Brain pericyte (primary cell): ENCODE measurements at regions not wholly inside any gene's neighbourhood (a gene's known extent, or its start where the extent isn't known, plus 50 kb on each side); places are given as distances from the start of the nearest gene placed in this dataset.
"Not testable (repeated sequence)": the region's sequence is repeated elsewhere in the genome, so short reads cannot be mapped to it uniquely, and the experiment has no call there.

Source experiments
- DNase-seq: peaks from one replicate; pipeline ENCODE4 v3.0.0-alpha.2; 2012; ENCODE audit warnings: low read depth, low spot score

- DNase-seq: no peak
These were observed 698.3 kb downstream of the LRRIQ3 start for GRCh38 chr1:73499671-73500070.

- no peak for DNase-seq
These were observed 706.4 kb downstream of the LRRIQ3 start for GRCh38 chr1:73491621-73492020.

GRCh38 chr1:73475316-73475870 lies 722.6 kb downstream of the LRRIQ3 start:
- DNase-seq: no peak

- DNase-seq: no peak
These were observed 725.2 kb downstream of the LRRIQ3 start for GRCh38 chr1:73472810-73473209.

DNA sequence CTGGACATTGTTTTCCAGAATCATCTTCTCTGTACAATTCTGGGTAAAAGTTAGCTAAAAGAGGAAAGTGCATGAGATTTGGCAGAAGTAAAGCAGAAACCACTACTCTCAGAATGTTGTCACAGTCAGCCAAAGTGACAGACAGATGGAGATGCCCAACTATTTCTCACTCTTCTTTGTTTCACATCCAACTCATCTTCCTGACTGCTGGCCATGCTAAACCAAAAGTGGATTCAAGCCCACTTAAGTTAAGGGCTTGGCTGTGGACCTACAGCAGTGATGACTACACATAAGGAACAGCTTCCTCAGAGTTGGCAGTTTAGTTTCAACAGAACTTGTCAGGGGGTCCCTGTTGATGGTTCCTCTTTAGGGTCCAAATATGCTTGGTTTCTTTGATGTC lies 730.2 kb downstream of the LRRIQ3 start:
- DNase-seq: no peak

DNA sequence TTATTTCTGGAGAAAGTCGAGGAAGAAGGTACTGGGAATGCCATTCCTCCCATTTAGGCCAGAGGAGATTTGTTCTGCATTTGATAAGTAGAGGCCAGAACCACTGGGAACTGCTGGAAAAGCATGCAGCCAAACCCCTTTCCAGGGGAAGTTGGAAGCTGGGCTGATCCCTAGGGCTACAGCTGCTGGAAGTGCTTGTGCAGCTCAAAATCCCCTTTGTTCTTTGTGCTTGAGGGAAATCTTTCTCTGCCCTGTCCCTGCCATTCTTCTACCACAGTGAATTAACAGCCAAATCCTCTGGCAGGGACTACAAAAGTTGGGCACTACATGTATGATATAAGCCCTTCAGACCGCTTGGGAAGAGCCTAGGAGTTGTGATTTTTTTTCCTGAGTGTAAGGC lies 734.1 kb downstream of the LRRIQ3 start:
- no peak for DNase-seq

DNA sequence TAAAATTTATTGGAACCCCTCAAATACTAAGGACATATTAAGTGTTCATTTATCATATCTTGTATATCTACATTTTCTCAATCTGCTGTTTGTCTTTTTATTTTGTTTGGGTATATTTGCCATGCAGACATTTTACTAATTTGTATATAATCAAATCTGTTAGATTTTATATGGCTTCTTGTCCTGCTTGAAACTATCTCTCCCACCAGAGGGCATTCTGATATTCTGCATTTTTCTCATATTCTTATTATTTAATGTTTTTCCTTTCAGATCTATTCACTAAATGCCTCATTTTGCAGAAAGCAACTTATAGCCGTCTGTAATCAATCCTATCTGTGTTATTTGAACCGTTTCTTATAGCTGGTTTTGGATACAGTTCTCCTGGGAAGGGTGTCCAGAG lies 745.5 kb downstream of the LRRIQ3 start:
- DNase-seq: no peak

DNA sequence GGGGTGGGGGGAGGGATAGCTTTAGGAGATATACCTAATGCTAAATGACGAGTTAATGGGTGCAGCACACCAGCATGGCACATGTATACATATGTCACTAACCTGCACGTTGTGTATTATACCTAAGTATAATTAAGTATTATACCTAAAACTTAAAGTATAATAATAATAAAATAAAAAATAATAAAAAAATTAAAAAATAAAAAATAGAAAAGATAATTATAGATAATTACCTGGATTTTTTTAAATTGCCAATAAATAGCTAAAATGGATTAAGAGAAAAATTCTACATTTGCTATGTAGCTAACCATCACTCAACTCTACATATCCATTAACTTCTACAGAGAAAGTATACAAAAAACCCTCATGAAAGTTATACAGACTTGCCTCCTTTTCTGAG lies 747.3 kb downstream of the LRRIQ3 start:
- not testable (repeated sequence) for DNase-seq

- DNase-seq: no peak
These were observed 786.5 kb downstream of the LRRIQ3 start for GRCh38 chr1:73411479-73411878.

GRCh38 chr1:73401666-73402065 lies 796.3 kb downstream of the LRRIQ3 start:
- DNase-seq: no peak

GRCh38 chr1:73382966-73383365 lies 815.0 kb downstream of the LRRIQ3 start:
- DNase-seq: no peak

DNA sequence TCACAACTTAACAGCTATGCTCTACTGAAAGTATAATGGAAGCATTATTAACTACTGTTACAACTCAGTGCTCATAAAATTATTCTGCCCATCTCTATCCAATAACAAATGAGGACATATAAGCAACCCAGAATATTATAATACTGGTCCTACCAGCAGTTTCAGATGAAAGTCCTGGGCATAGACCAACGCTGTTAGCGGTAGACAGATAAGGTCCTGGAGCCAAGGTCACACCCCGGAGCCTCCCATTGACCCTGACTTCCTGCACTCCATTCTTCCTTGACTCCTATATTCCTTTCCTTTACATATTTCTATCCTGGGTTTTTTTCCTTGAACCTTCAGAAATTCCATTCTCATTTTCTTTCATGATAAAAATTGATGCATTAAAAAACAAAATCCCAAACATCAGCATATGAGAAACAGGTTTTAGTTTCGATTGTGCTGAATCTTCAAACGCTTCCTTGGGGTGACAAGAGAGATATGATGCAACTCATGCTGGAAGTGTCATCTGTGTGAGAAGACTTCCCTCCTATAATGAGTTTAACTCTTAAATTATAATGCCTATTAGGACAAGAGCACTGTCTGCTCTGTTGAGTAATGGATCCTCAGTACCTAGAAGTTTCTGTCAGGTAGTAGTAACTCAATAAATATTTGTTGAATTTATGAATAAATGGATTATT lies 831.1 kb downstream of the LRRIQ3 start:
- DNase-seq: no peak

GRCh38 chr1:73359001-73359400 lies 839.0 kb downstream of the LRRIQ3 start:
- no peak for DNase-seq

DNA sequence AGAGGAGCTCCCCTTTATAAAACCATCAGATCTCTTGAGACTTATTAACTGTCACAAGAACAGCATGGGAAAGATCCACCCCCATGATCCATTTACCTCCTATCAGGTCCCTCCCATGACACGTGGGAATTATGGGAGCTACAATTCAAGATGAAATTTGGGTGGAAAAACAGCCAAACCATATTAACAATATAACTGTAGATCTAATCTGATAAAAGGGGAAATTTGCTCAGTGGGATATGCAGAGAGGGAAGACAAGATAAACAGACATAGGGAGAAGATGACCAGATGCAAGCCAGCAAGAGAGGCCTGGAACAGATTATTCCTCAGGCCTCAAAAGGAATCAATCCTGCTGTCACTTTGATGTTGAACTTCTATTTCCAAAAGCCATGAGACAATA lies 841.5 kb downstream of the LRRIQ3 start:
- no peak for DNase-seq

DNA sequence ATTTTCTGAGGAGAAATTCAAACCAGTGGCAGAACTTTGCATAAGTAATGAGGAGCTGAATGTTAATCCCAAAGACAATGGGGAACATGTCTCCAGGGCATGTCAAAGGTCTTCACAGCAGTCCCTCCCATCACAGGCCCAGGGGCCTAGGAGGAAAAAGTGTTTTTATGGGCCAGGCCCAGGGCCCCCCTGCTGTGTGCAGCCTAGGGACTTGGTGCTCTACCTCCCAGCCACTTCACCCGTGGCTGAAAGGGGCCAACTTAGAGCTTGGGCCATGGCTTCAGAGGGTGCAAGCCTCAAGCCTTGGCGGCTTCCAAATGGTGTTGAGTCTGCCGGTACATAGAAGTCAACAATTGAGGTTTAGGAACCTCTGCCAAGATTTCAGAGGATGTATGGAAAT lies 854.0 kb downstream of the LRRIQ3 start:
- DNase-seq: no peak

GRCh38 chr1:73333847-73334503 lies 864.0 kb downstream of the LRRIQ3 start:
- DNase-seq: no peak

GRCh38 chr1:73331726-73332125 lies 866.2 kb downstream of the LRRIQ3 start:
- no peak for DNase-seq

DNA sequence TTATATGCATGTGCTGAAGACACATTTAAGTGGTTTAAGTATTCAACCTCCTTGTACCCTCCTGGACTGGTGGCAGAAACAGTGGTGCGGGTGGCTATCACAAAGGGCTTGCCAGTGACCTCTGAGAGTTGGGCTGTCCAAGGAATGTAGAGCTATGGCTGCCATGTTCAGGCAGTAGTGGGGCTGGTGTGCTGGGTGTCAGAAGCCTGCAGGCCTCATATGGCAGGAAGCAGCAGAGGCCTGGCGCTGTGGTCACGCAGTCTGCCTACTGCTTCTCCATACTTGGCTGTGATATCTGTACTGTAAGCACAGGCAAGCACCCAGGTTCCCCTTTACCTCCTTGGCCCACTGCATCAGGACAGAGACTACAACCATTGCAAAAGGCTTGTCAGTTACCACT lies 870.0 kb downstream of the LRRIQ3 start:
- DNase-seq: no peak

- no peak for DNase-seq
These were observed 870.7 kb downstream of the LRRIQ3 start for GRCh38 chr1:73327180-73327793.

DNA sequence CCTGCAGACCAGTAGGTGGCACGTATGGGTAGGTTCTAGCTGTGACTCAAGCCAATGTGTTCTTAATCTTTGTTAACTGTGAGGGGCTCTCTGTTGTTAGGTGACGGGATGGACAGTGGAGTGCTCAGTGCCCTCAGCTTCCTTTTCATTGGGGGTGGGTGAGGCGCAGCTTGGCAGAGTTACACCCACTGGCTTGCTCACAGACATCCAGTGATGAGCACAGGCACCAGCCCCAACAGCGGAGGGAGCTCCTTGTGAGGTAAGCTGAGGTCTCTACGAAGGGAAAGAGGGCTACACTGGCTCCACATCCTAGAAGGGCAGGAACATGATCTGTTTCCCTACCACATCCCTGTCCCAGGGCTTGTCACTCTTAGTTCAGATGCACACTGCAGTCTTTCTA lies 871.3 kb downstream of the LRRIQ3 start:
- DNase-seq: no peak

GRCh38 chr1:73310797-73311381 lies 887.1 kb downstream of the LRRIQ3 start:
- no peak for DNase-seq

DNA sequence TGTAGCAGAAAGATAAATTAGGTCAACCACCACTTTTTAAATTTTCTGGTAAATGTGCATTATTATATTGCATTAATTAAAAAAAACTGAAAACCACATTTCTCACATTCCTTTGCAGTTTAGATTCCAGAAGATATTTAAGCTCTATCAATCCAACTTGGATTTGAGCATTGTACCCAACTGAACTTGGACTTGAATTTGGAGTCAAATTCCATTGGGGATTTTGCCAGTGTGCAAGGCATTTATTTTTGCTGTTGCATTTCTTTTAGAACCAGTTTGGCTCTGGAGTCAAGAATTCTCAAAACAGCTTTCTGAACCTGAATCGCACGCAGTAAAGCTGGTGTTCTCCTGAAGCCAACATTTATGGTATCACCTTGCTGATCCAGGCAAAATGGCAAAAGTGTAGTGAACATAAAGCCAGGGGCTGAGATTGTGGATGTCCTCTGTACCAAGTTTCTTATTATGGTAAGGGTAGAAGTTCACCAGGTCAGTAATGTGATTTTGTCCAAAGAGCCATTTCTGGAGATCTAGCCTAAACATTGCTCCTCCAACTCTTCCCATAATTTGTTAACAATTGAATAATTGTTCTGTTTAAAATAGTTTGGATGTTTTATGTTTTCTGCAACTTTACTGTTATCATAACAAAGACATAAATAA lies 890.9 kb downstream of the LRRIQ3 start:
- DNase-seq: no peak
